ENCODE measurements at regions not wholly inside any gene's neighbourhood (a gene's known extent, or its start where the extent isn't known, plus 50 kb on each side); places are given as distances from the start of the nearest gene placed in this dataset.

DNA sequence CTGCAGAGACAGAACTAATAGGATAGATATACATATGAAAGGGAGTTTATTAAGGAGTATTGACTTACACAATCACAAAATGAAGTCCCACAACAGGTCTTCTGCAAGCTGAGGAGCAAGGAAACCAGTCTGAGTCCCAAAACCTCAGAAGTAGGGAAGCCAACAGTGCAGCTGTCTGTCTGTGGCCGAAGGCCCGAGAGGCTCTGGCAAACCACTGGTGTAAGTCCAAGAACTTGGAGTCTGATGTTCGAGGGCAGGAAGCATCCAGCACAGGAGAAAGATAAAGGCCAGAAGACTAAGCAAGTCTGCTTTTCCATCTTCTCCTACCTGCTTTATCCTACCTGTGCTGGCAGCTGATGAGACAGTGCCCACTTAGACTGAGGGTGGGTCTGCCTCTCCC is 89.6 kb downstream of the MXRA5 start:
- TF ChIP-seq SMC3 (IDR thresholded peaks at IDR 0.05; ENCODE audit: low read depth, low read length) (no peak), YY1 (IDR thresholded peaks at IDR 0.05; ENCODE audit: low read depth) (no peak)
- TF ChIP-seq, protein P1, sequence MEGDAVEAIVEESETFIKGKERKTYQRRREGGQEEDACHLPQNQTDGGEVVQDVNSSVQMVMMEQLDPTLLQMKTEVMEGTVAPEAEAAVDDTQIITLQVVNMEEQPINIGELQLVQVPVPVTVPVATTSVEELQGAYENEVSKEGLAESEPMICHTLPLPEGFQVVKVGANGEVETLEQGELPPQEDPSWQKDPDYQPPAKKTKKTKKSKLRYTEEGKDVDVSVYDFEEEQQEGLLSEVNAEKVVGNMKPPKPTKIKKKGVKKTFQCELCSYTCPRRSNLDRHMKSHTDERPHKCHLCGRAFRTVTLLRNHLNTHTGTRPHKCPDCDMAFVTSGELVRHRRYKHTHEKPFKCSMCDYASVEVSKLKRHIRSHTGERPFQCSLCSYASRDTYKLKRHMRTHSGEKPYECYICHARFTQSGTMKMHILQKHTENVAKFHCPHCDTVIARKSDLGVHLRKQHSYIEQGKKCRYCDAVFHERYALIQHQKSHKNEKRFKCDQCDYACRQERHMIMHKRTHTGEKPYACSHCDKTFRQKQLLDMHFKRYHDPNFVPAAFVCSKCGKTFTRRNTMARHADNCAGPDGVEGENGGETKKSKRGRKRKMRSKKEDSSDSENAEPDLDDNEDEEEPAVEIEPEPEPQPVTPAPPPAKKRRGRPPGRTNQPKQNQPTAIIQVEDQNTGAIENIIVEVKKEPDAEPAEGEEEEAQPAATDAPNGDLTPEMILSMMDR (IDR thresholded peaks at IDR 0.05) = no peak

All from SK-N-SH (cell line).